ENCODE measurements at regions not wholly inside any gene's neighbourhood (a gene's known extent, or its start where the extent isn't known, plus 50 kb on each side); places are given as distances from the start of the nearest gene placed in this dataset.

- intact Hi-C loops (cut with DNase I): no loop called here
- H3K36me3 ChIP-seq (replicated peaks in 1 of 2): no peaks in the 10 kb centered on the region
- no peak overlapping the region for H3K27ac ChIP-seq
- H3K4me3 ChIP-seq: no peak overlapping the region
- no peak for DNase-seq
- 76 to 89% (median 81%) methylated on average over 2 of the region's 2 CpGs for WGBS, 4 donors
- H3K4me1 ChIP-seq (replicated peaks in 1 of 2): no peaks in the 10 kb centered on the region
- H3K27me3 ChIP-seq: no peaks in the 10 kb centered on the region
- TF ChIP-seq, protein P1, sequence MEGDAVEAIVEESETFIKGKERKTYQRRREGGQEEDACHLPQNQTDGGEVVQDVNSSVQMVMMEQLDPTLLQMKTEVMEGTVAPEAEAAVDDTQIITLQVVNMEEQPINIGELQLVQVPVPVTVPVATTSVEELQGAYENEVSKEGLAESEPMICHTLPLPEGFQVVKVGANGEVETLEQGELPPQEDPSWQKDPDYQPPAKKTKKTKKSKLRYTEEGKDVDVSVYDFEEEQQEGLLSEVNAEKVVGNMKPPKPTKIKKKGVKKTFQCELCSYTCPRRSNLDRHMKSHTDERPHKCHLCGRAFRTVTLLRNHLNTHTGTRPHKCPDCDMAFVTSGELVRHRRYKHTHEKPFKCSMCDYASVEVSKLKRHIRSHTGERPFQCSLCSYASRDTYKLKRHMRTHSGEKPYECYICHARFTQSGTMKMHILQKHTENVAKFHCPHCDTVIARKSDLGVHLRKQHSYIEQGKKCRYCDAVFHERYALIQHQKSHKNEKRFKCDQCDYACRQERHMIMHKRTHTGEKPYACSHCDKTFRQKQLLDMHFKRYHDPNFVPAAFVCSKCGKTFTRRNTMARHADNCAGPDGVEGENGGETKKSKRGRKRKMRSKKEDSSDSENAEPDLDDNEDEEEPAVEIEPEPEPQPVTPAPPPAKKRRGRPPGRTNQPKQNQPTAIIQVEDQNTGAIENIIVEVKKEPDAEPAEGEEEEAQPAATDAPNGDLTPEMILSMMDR (IDR thresholded peaks at IDR 0.05): no peak
- no peak for TF ChIP-seq POLR2A (IDR thresholded peaks at IDR 0.05)
- H3K9me3 ChIP-seq (replicated peaks in 1 of 3): no peaks in the 10 kb centered on the region
Measured at GRCh38 chr7:41306486-41306885, 396.4 kb downstream of the INHBA start.

GRCh38 chr7:41305001-41305400, 397.9 kb downstream of the INHBA start:
- intact Hi-C loops (cut with DNase I): no loop called here
- Histone ChIP-seq H3K9me3 (replicated peaks in 1 of 3) (no peaks in the 10 kb centered on the region), H3K27ac (no peak overlapping the region), H3K4me1 (replicated peaks in 1 of 2) (no peaks in the 10 kb centered on the region), H3K27me3 (no peaks in the 10 kb centered on the region), H3K4me3 (no peak overlapping the region), H3K36me3 (replicated peaks in 1 of 2) (no peaks in the 10 kb centered on the region)
- 64 to 81% (median 69%) methylated on average over 1 of the region's 1 CpG for WGBS, 4 donors
- TF ChIP-seq, protein P1 (IDR thresholded peaks at IDR 0.05): no peak
- TF ChIP-seq POLR2A (IDR thresholded peaks at IDR 0.05): no peak
- DNase-seq: no peak

GRCh38 chr7:41303709-41304108, 399.2 kb downstream of the INHBA start:
- no peak for DNase-seq
- Histone ChIP-seq H3K9me3 (replicated peaks in 1 of 3) (no peaks in the 10 kb centered on the region), H3K4me3 (no peak overlapping the region), H3K27ac (no peak overlapping the region), H3K4me1 (replicated peaks in 1 of 2) (no peaks in the 10 kb centered on the region), H3K27me3 (no peaks in the 10 kb centered on the region), H3K36me3 (replicated peaks in 1 of 2) (no peaks in the 10 kb centered on the region)
- TF ChIP-seq, protein P1 (IDR thresholded peaks at IDR 0.05): no peak
- TF ChIP-seq POLR2A (IDR thresholded peaks at IDR 0.05): no peak
- 91 to 97% (median 94%) methylated on average over 4 of the region's 4 CpGs for WGBS, 4 donors
- intact Hi-C loops (cut with DNase I): no loop called here

GRCh38 chr7:41298409-41298808, 404.5 kb downstream of the INHBA start:
- H3K4me3 ChIP-seq: no peak overlapping the region
- H3K27ac ChIP-seq: no peak overlapping the region
- H3K4me1 ChIP-seq (replicated peaks in 1 of 2): no peaks in the 10 kb centered on the region
- no peak for DNase-seq
- H3K9me3 ChIP-seq (replicated peaks in 1 of 3): no peaks in the 10 kb centered on the region
- WGBS, 4 donors: 71 to 86% (median 78%) methylated on average over 2 of the region's 2 CpGs
- no peaks in the 10 kb centered on the region for H3K27me3 ChIP-seq
- TF ChIP-seq POLR2A (IDR thresholded peaks at IDR 0.05): no peak
- TF ChIP-seq, protein P1 (IDR thresholded peaks at IDR 0.05): no peak
- H3K36me3 ChIP-seq (replicated peaks in 1 of 2): no peaks in the 10 kb centered on the region
- intact Hi-C loops (cut with DNase I): no loop called here
